Lower leg skin (tissue), 3 donors: ENCODE measurements at regions not wholly inside any gene's neighbourhood (a gene's known extent, or its start where the extent isn't known, plus 50 kb on each side); places are given as distances from the start of the nearest gene placed in this dataset.

ENCODE experiments used
- CTCF ChIP-seq, 3 donors: fragments of 450-650 bp; IDR thresholded peaks; one replicate each; pipeline ENCODE4 v1.5.1; 2016; ENCODE audit warnings: antibody characterized with exemption in 3 of 3, mild to moderate bottlenecking in 3 of 3, moderate library complexity in 2 of 3
- POLR2A ChIP-seq, 2 donors: fragments of 450-650 bp; IDR thresholded peaks; one replicate each; pipeline ENCODE4 v1.6.1; 2016 to 2017; ENCODE audit warnings: antibody characterized with exemption in 2 of 2, mild to moderate bottlenecking in 1 of 2, moderate library complexity in 1 of 2

GRCh38 chrX:23525531-23525930 is 141.8 kb upstream of the PRDX4 start:
- no peak for TF ChIP-seq CTCF (IDR thresholded peaks at IDR 0.05)
- no peak for TF ChIP-seq POLR2A (IDR thresholded peaks at IDR 0.05)
